VCaP (cell line): ENCODE measurements at regions not wholly inside any gene's neighbourhood (a gene's known extent, or its start where the extent isn't known, plus 50 kb on each side); places are given as distances from the start of the nearest gene placed in this dataset.
"Not testable (repeated sequence)": the region's sequence is repeated elsewhere in the genome, so short reads cannot be mapped to it uniquely, and the experiment has no call there.

ENCODE experiments used
- H3K27ac ChIP-seq: fragments of 450-650 bp; 2 replicates; pipeline ENCODE4 v1.5.1; 2017
- CTCF ChIP-seq: fragments of 450-650 bp; conservative IDR thresholded peaks from 2 replicates; pipeline ENCODE4 v1.5.1; 2017; ENCODE audit warnings: mild to moderate bottlenecking, moderate library complexity

GRCh38 chr10:53331460-53331859 is 558.9 kb upstream of the MBL2 start:
- no peak overlapping the region for H3K27ac ChIP-seq
- no peak for TF ChIP-seq CTCF

GRCh38 chr10:53326401-53327305 is 554.1 kb upstream of the MBL2 start:
- not testable (repeated sequence) for H3K27ac ChIP-seq

GRCh38 chr10:53325066-53325465 is 552.5 kb upstream of the MBL2 start:
- no peak overlapping the region for H3K27ac ChIP-seq
- TF ChIP-seq CTCF: no peak

- TF ChIP-seq CTCF: 0 out of 2 replicates have a peak, but pooled peaks have one; percentile 10
- H3K27ac ChIP-seq: no peak overlapping the region
Observed at GRCh38 chr10:53315709-53316108, 543.1 kb upstream of the MBL2 start.

- no peak overlapping the region for H3K27ac ChIP-seq
- no peak for TF ChIP-seq CTCF
Observed at GRCh38 chr10:53314876-53315275, 542.3 kb upstream of the MBL2 start.

- no peak overlapping the region for H3K27ac ChIP-seq
- TF ChIP-seq CTCF: peak; percentile 30; the same call in 1 of the 2 replicates
Observed at GRCh38 chr10:53298443-53298842, 525.9 kb upstream of the MBL2 start.

- TF ChIP-seq CTCF: no peak
- no peak overlapping the region for H3K27ac ChIP-seq
Observed at GRCh38 chr10:53284615-53285182, 512.1 kb upstream of the MBL2 start.

- TF ChIP-seq CTCF: no peak
- peak overlapping the region; percentile 56 for H3K27ac ChIP-seq
Observed at GRCh38 chr10:53276797-53277196, 504.2 kb upstream of the MBL2 start.
